Right lobe of liver (tissue), 4 donors: ENCODE measurements at regions not wholly inside any gene's neighbourhood (a gene's known extent, or its start where the extent isn't known, plus 50 kb on each side); places are given as distances from the start of the nearest gene placed in this dataset.

Experiments used
- POLR2A ChIP-seq: fragments of 450-650 bp; IDR thresholded peaks from one replicate; pipeline ENCODE4 v1.6.1; 2017; ENCODE audit warnings: antibody characterized with exemption, mild to moderate bottlenecking
- TF ChIP-seq, protein P1 (sequence below), 4 donors: fragments of 200-600 bp in 3 of 4; fragments of 450-650 bp in 1 of 4; IDR thresholded peaks; one replicate each; pipeline versions ENCODE4 v1.5.1 to v1.8.0; 2016 to 2022; ENCODE audit warnings: antibody characterized with exemption in 4 of 4, mild to moderate bottlenecking in 2 of 4
- donor health status: DM: no; HTN: no; CAD: no.
- donor health status: DM: no; HTN: no; CAD: no.
- donor health status: DM: no; HTN: yes; CAD: no.

- TF ChIP-seq, protein P1, sequence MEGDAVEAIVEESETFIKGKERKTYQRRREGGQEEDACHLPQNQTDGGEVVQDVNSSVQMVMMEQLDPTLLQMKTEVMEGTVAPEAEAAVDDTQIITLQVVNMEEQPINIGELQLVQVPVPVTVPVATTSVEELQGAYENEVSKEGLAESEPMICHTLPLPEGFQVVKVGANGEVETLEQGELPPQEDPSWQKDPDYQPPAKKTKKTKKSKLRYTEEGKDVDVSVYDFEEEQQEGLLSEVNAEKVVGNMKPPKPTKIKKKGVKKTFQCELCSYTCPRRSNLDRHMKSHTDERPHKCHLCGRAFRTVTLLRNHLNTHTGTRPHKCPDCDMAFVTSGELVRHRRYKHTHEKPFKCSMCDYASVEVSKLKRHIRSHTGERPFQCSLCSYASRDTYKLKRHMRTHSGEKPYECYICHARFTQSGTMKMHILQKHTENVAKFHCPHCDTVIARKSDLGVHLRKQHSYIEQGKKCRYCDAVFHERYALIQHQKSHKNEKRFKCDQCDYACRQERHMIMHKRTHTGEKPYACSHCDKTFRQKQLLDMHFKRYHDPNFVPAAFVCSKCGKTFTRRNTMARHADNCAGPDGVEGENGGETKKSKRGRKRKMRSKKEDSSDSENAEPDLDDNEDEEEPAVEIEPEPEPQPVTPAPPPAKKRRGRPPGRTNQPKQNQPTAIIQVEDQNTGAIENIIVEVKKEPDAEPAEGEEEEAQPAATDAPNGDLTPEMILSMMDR (IDR thresholded peaks at IDR 0.05), result no peak
- TF ChIP-seq POLR2A, result no peak
Observed at GRCh38 chrX:7253565-7253964, 105.6 kb upstream of the PUDP start.
